HG02642 (cell line): ENCODE measurements at regions not wholly inside any gene's neighbourhood (a gene's known extent, or its start where the extent isn't known, plus 50 kb on each side); places are given as distances from the start of the nearest gene placed in this dataset.
"Not testable (repeated sequence)": the region's sequence is repeated elsewhere in the genome, so short reads cannot be mapped to it uniquely, and the experiment has no call there.

Experiments
- ATAC-seq: cut with Tn5 transposase; IDR thresholded peaks from one replicate; pipeline ENCODE4 v1.9.1; 2021; ENCODE audit warnings: mild to moderate bottlenecking; ENCODE audit not compliant: unreplicated experiment, poor library complexity

DNA sequence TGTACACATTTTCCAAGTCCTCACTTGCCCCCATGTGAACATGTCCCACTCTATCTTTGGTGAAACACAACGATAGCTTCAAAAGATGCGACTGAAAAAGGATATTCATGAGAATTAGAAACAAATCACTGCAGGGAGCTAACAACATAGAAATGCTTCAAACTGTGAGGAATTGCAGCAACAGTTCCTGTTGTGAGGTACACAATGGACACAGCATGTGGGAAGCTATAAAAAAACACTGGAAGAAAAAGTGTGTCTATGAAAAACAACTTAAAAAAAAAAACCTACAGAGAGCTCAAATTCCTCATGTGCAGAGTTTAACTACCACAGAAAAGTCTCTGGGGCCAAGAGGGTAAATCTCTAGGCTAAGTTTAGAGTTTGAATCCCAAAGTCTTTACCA, 51.6 kb upstream of the BLTP1 start:
- no peak for ATAC-seq

DNA sequence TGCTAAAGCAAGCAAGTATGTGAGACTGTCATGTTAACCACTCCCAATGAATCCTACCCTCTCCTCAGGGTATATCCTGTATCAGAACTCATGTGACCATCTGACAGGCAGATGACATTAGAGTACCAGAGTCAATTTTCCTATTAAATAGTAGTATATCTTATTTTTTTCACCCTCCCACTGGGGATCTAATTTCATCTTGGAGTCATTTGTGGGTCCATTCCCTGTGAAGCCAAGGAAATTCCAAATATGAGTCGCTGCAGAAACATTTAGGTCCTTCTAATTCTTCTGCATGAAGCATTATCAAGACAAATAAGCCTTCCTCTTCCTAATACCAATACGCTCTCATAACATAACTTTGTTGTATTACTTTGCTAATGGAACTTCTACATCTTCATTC, 52.2 kb upstream of the BLTP1 start:
- ATAC-seq = no peak

DNA sequence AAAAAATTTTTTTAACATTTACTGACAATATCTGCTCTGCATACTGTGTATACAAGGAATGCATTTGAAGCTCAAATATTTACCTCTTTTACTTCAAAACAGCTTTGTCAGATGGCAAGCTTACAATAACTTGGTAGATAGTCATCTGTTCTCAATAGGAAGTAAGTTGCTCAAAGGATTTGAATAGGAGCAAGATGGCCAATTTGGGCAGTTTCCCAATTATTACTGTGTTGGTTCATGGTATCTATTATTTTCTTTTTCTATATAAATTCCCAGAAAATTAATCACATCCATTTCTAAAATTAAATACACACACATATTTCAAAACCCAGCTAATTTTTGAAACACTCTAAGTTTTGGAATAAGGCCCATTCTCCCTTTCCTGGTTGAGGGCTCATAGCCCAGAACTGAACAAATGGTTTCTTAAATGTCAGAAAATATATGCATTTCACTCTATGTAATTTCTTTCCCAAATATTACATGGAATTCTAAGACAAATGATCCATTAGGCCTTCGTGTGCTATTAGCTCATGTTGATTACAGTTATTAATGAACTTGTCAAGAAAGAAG, 60.2 kb upstream of the BLTP1 start:
- ATAC-seq = no peak

DNA sequence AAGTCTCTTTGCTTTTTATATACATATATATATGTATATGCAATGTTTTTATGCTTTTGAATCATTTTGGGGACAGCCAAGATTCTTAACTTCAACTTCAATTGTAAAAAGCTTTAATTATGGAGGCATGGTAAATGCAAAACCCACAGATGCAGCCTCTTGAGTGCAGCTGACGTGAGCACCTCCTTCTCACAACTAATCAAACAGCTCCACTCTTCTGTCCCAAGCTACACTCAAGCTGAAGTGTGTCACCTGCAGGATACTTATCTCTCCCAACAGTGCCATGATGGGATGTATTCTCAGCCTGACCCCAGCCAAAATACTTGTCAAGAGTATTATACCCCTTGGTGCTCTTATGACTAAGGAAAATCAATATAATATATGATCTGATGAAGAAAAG, 60.7 kb upstream of the BLTP1 start:
- no peak for ATAC-seq

DNA sequence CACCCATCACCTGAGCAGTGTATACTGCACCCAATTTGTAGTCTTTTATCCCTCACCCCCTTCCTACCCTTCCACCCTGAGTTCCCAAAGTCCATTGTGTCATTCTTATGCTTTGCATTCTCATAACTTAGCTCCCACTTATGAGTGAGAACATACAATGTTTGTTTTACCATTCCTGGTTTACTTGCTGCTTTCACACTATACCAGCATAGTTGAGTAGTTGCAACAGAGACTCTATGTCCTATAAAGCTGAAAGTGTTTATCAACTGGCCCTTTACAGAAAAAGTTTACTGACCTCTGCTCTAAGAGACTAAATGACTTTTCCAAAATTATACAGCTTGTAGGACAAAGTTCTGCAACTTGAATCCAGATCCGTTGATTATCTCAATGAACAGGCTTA, 61.1 kb upstream of the BLTP1 start:
- no peak for ATAC-seq

DNA sequence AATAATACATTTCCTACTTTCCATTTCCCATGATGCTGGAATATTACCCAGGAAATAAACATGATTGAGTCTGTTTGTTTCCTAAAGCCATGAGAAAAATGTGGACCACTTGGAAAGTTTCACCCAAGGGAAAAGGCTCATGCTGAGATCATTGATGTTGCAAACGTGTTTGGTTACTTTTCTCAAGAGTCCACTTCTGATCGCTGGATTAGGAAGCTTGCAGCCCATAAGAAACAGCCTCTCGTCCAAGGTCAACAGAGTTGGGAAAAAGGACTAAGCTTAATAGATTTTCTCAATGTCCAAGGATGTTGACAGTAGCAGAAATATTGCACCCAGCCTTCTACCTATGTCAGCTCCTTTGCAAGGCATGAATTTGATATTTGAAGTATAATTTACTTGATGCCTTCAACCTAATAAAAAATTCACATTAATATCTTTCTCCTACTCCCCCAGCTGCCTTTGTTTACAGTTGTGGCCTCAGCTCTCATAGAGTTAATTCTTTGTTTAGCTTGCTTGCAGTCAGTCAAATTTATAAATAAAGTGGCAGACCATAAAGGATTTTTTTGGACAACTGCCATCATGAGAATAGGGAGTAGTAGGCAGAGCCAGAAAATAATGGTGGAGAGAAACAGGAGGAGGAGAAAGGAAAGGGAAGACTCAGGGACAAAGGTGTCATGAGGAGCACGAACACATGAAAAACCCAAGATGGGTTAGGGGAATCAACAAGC, 65.6 kb upstream of the BLTP1 start:
- no peak for ATAC-seq

DNA sequence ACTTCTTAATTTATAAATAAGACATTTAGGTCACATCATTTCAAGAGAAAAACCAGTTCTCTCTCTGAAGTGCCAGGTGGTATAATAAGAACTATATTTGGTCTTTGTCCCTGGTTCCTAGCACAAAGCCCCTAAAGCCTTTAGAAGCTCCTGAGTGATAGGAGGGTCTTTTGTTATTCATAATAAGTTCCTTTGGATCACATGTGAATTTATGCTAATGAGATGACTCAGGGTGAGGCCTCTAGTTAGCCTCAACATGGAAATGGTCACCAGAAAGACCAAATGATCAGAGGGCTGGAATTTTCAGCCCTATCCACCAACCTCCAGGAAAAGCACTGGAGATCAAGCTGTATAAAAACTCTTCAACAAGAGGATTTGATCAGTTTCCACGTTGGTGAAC, 68.1 kb upstream of the BLTP1 start:
- ATAC-seq = no peak

DNA sequence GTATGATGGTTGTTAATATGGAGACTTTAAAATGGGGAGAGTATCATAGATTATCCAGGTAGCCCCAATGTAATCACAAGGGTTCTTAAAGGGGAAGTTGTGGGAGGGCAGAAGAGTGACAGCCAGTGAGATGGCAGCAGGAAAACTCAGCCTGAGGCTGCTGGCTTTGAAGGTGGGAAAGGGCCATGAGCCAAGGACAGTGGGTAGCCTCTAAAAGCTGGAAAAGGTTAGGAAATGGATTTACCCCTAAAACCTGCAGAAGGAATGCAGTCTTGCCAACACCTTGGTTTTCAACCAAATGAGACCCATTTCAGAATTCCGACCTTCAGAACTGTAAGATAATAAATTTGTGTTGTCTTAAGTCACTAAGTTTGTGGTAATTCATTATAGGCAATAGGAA, 68.8 kb upstream of the BLTP1 start:
- ATAC-seq = no peak

DNA sequence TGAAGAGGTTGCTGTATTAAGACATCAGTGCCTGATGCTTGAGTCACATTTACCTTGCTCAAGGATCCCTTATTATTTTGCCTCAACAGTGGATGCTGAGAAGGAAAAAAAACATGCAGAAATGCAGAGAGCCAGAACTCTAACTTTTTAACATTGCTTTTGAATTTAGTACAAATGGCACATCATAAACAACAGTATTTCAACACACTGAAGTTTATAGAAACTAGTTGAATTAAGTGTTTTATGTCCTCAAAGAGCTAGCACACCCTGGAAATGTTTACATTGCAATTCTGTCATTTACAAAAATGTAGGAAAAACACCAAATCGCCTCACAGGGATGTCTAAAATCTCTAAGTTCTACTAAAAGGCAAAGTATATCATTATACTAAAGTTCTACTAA, 69.5 kb upstream of the BLTP1 start:
- ATAC-seq = no peak

DNA sequence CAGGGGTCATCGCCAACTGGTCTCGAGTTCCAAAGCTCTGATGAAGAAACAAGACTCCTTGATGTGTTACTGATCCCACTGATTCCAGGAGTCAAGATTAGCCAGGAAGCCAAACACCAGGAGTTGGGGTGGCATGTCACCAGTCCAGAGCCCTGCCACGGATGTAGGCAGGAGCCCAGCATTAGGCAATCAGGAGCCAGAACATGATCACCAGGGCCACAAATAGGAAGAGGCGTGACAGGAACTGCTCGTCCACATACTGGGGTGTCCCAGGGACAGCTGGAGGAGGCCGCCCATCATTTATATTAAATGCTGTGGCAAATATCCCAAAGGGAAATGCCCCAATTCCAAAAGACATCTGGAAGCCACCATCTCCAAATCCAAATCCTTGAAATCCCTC, 74.5 kb upstream of the BLTP1 start:
- ATAC-seq = not testable (repeated sequence)

DNA sequence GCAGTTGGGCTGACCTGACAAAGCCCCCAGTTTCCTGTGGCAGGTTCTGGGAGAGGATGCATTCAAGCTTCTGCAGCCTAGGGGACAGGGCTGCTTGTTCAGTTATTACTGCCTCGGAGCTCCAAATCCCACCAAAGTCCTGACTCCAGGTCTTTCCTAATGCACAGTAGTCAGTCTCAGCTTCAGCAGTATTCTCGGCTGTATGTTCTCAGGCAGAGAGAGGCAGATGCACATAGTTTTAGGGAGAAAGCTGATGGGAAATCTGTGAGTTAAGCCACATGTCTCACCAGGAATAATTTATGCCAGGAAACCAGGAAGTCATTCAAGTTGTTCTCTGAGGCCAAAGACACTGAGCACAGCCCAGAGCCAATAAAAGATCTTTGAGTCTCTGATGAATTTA, 75.3 kb upstream of the BLTP1 start:
- ATAC-seq = not testable (repeated sequence)

DNA sequence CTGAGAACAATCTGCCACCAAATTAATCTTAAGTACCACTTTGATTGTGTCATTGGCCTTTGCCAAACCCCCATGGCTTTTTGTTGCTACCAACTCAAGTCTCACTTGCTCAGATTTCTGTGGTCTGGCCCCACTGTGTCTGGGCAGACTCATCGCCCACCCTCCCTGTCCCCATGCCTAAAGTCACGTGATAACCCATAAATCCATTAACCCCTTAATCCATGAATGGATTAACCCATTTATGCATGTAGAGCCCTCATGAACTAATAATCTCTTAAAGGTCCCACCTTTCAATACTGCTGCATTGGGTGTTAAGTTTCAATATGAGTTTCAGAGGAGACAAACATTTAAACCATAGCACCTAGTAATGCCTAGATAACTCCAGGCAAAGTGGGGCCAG, 78.5 kb upstream of the BLTP1 start:
- no peak for ATAC-seq

DNA sequence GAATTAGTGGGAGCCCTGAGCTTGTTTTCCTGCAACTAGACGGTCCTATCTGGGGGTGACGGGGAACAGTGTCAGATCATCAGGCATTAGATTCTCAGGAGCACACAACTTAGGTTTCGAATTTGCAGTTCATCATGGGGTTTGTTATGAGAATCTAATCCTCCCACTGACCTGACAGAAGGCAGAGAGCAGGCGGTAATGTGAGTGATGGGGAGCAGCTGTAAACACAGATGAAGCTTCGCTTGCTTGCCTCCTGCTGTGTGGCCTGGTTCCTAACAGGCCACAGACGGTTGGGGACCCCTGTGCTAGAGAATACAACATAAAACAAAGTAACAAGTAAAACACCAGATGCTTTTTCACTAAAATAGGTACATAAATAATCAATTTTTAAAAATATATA, 86.2 kb upstream of the BLTP1 start:
- no peak for ATAC-seq

DNA sequence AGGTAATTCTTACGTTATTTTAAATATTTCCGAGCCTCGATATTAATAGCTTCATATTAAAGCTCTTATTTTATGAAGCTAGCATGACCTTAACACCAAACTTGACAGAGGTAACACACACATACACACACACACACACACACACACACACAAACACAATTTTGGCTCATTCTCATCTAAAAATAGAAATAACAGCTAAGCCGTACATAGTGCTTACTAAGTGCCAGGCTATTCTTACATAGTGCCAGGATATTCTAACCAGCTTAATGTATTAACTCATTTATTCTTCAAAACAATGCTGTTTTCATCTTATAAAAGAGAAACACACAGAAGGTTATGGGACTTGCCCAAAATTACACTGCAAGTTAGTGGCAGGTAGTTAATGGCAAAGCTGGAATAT, 87.0 kb upstream of the BLTP1 start:
- no peak for ATAC-seq

DNA sequence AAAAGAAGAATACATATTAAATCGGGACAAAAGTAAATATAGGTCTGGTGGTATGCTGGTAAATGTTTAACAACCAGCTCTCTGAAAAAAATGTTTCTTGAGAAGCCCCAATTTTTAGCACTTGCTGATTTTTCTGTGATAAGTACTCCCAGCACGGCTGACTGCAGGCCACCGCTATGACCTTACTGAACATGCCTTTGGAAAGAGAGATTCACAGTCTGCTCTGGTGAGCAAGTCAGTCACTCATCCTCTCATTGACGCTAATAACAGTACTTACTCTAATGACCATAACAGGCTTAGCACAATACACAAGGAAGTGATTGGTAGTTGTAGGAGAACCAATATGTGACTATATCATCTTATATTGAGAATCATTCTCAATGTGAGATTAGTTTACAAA, 98.9 kb upstream of the BLTP1 start:
- no peak for ATAC-seq

DNA sequence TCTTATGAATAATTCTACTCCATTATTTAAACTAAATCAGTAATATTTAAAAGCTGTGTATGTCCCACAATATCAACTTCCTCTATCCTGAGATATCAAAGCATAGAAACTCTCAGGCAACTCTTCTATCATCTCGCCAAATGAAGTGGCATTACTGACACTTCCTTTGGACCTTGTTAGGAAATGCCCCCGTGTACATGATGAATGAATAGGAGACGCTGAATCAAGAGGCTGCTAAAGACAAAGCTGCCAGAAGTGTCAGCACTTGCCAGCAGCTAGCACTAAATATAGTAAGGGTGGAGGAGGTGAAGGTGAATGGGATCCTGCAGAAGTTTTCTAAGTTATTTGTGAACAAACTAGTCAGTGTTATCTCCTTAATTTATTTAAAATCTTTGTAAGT, 99.5 kb upstream of the BLTP1 start:
- no peak for ATAC-seq

DNA sequence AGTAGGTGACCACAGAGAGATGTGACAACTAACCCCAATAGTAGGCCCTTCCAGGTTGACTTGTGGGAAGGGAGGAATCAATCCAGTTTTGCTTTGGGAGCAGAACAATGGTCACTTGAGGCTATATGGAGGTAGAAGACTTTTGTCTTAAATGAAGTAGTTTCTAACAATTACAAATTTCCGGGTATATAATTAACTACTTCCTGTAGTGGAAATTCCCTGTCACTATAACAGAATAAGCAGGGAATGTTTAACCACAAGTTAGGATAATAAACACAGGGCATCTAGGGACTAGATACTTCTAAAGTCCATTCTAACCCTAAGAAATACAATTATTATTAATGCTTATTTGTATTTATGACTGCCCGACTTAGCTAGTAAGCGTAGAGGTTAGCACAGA, 99.0 kb upstream of the TRPC3 start:
- no peak for ATAC-seq

DNA sequence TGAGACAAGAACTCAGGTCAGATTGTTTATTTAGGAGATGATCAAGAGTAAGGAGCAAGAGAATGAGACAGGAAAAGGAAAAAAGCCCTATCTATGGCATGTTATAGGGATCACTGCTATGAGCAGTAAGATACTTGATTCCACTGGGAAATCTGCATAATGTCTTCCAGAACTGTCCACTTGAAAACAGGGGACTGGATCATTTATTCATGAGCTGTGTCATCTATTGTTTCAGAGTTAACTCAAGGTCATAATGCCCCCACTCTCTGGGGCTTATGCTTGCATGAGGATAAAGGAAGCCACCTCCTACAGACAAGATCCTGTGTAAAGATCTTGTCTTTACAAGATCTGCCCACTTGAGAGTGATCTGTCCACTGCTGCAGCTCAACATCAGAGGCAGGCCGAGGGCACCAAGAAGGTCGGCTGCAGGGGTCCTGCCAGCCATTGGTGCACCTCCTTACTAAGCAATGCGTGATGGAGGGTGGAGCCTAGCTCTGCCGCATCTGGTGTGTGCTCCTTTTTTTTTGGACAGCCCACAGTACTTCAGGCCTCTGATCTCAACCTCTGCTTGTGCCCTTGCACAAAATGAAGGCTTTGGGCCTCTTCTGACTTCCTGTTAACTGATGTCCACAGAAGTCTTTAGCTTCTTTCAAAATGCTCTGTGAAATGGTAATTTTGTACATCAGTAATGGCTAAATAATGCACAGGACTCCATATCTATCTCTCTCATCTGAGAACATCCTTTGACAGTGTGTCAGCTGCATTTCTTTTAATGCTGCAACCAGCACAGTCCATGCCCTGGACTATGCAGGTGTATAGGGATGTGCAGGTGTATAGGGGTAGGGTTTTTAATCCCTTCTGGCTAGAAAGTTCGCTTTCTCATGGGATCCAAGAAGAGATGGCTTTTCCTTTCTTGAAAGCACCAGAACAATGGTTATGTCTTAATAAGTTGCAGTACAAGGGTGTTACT, 95.9 kb upstream of the TRPC3 start:
- no peak for ATAC-seq

DNA sequence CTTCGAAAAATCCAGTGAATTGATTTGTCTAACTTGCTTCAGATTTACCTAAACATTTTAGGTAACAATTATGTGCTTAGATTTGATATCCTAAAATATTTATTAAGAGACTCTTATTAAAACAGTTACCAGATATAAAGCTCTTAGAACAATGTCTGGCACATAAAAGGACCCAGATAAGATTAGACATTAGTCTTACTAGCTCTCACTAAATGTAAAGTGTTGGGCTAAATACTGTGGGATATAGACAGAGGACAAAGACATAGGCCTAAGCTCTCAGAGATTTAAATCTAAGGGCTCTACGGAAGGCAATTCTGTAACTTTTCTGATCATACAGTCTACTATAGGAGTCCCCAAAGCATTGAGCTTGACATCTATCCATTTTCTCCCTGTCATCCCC, 94.4 kb upstream of the TRPC3 start:
- no peak for ATAC-seq

DNA sequence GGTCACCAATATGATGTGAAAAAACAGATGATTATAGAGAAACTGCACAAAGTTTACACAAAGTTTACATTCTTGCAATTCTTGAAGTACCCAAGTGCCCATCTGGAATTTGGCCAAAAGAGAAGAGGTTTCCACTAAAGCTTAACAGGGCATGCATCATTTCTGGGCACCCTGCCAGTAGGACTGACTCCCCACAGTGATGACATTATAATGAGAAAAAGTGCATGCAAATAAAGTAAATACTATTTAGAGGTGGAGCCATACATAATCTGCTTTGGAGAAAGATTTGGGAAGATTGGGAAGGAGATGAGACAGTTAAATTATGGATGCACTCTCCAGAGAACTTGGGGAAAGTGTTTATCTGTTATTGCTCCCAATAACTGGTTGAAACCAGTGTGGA, 93.7 kb upstream of the TRPC3 start:
- no peak for ATAC-seq

DNA sequence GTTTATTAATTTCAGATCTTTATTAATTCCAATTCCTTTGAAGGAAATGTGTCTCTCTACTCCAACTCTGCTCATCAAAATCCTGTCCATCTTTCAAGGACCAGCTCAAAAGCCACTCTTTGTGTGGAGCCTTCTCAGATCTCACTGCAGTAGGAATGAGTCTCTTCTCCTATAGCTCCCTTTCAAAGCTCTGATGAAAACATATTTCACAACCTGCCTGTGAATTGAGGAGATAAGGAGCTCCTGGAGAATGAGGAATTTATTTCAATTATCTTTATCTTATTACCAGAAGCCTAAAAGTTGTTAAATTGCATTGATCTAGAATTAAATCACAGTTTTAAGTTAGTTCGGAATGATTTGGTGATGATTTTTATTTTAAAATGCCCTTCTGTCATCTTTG, 92.6 kb upstream of the TRPC3 start:
- no peak for ATAC-seq
